ENCODE measurements at regions not wholly inside any gene's neighbourhood (a gene's known extent, or its start where the extent isn't known, plus 50 kb on each side); places are given as distances from the start of the nearest gene placed in this dataset.

- TF ChIP-seq CTCF (IDR thresholded peaks at IDR 0.05) (no peak), POLR2A (IDR thresholded peaks at IDR 0.05) (no peak)
Measured at GRCh38 chr10:105885495-105885894, 1244.4 kb downstream of the SORCS3 start.

Data from adrenal gland (tissue), 5 donors.